HG03108 (cell line): ENCODE measurements at regions not wholly inside any gene's neighbourhood (a gene's known extent, or its start where the extent isn't known, plus 50 kb on each side); places are given as distances from the start of the nearest gene placed in this dataset.

Source experiments
- ATAC-seq: cut with Tn5 transposase; IDR thresholded peaks from one replicate; pipeline ENCODE4 v1.9.1; 2021; ENCODE audit warnings: moderate library complexity; ENCODE audit not compliant: unreplicated experiment

GRCh38 chr7:41024126-41024525 lies 678.8 kb downstream of the INHBA start:
- no peak for ATAC-seq

- ATAC-seq: no peak
These were observed 682.8 kb downstream of the INHBA start for GRCh38 chr7:41020056-41020455.

- no peak for ATAC-seq
These were observed 689.8 kb downstream of the INHBA start for GRCh38 chr7:41013117-41013516.

- no peak for ATAC-seq
These were observed 690.8 kb downstream of the INHBA start for GRCh38 chr7:41012041-41012440.

GRCh38 chr7:41010967-41011366 lies 691.9 kb downstream of the INHBA start:
- ATAC-seq: no peak

- no peak for ATAC-seq
These were observed 692.5 kb downstream of the INHBA start for GRCh38 chr7:41010418-41010817.

- no peak for ATAC-seq
These were observed 695.1 kb downstream of the INHBA start for GRCh38 chr7:41007811-41008210.

GRCh38 chr7:41007351-41007751 lies 695.5 kb downstream of the INHBA start:
- no peak for ATAC-seq

- ATAC-seq: no peak
These were observed 696.4 kb downstream of the INHBA start for GRCh38 chr7:41006306-41006995.

GRCh38 chr7:41005374-41005901 lies 697.5 kb downstream of the INHBA start:
- ATAC-seq: no peak

GRCh38 chr7:41003977-41004376 lies 698.9 kb downstream of the INHBA start:
- no peak for ATAC-seq

- no peak for ATAC-seq
These were observed 699.3 kb downstream of the INHBA start for GRCh38 chr7:41003611-41003940.

GRCh38 chr7:41002741-41003610 lies 699.9 kb downstream of the INHBA start:
- no peak for ATAC-seq

- ATAC-seq: no peak
These were observed 702.8 kb downstream of the INHBA start for GRCh38 chr7:41000042-41000441.

- ATAC-seq: no peak
These were observed 706.6 kb downstream of the INHBA start for GRCh38 chr7:40996233-40996677.

- no peak for ATAC-seq
These were observed 712.0 kb downstream of the INHBA start for GRCh38 chr7:40990841-40991240.

GRCh38 chr7:40987571-40987970 lies 715.3 kb downstream of the INHBA start:
- ATAC-seq: no peak

- no peak for ATAC-seq
These were observed 716.5 kb downstream of the INHBA start for GRCh38 chr7:40986351-40986873.

- ATAC-seq: no peak
These were observed 719.8 kb downstream of the INHBA start for GRCh38 chr7:40983111-40983510.

- ATAC-seq: no peak
These were observed 723.6 kb downstream of the INHBA start for GRCh38 chr7:40979296-40979695.

GRCh38 chr7:40978047-40978446 lies 724.8 kb downstream of the INHBA start:
- no peak for ATAC-seq

- no peak for ATAC-seq
These were observed 725.4 kb downstream of the INHBA start for GRCh38 chr7:40977533-40977932.
